Neural progenitor cell (in vitro differentiated cells): ENCODE measurements at regions not wholly inside any gene's neighbourhood (a gene's known extent, or its start where the extent isn't known, plus 50 kb on each side); places are given as distances from the start of the nearest gene placed in this dataset.

ENCODE experiments used
- CTCF ChIP-seq: fragments of 200-600 bp; sonication (generic); IDR thresholded peaks from 2 replicates; pipeline ENCODE4 v1.5.1; 2017; ENCODE audit warnings: antibody characterized with exemption, mild to moderate bottlenecking
- EZH2phosphoT487 ChIP-seq: fragments of 200-600 bp; sonication (generic); IDR thresholded peaks from 2 replicates; pipeline ENCODE4 v1.6.1; 2017; ENCODE audit warnings: antibody characterized with exemption

- TF ChIP-seq EZH2phosphoT487 (no peak), CTCF (no peak)
Observed at GRCh38 chr14:83893447-83893846, 1636.5 kb upstream of the FLRT2 start.
